ENCODE measurements at regions not wholly inside any gene's neighbourhood (a gene's known extent, or its start where the extent isn't known, plus 50 kb on each side); places are given as distances from the start of the nearest gene placed in this dataset.

GRCh38 chr13:38590230-38590629 lies 96.6 kb upstream of the FREM2 start:
- Histone ChIP-seq H3K4me1 (peaks cover 0 to 7% (median 0%) of the 10 kb centered on the region in 4 donors), H3K27ac (no peak overlapping the region), H3K27me3 (no peaks in the 10 kb centered on the region), H3K4me3 (no peak overlapping the region), H3K36me3 (no peaks in the 10 kb centered on the region), H3K9me3 (no peaks in the 10 kb centered on the region)
- DNase-seq = no peak
- TF ChIP-seq POLR2A (IDR thresholded peaks at IDR 0.05) (no peak), POLR2AphosphoS5 (IDR thresholded peaks at IDR 0.05) (no peak), EP300 (IDR thresholded peaks at IDR 0.05) (no peak)
- TF ChIP-seq, protein P1, sequence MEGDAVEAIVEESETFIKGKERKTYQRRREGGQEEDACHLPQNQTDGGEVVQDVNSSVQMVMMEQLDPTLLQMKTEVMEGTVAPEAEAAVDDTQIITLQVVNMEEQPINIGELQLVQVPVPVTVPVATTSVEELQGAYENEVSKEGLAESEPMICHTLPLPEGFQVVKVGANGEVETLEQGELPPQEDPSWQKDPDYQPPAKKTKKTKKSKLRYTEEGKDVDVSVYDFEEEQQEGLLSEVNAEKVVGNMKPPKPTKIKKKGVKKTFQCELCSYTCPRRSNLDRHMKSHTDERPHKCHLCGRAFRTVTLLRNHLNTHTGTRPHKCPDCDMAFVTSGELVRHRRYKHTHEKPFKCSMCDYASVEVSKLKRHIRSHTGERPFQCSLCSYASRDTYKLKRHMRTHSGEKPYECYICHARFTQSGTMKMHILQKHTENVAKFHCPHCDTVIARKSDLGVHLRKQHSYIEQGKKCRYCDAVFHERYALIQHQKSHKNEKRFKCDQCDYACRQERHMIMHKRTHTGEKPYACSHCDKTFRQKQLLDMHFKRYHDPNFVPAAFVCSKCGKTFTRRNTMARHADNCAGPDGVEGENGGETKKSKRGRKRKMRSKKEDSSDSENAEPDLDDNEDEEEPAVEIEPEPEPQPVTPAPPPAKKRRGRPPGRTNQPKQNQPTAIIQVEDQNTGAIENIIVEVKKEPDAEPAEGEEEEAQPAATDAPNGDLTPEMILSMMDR (IDR thresholded peaks at IDR 0.05) = no peak
- WGBS, 5 donors = 59 to 78% (median 71%) methylated on average over 2 of the region's 2 CpGs
- intact Hi-C loops (cut with DNase I; ENCODE audit: low total_unique reads) = no loop called here

GRCh38 chr13:38590796-38591507 lies 95.9 kb upstream of the FREM2 start:
- peaks cover 0 to 7% (median 0%) of the 10 kb centered on the region in 4 donors for H3K4me1 ChIP-seq
- no peak overlapping the region for H3K27ac ChIP-seq
- TF ChIP-seq EP300 (IDR thresholded peaks at IDR 0.05) (no peak), POLR2AphosphoS5 (IDR thresholded peaks at IDR 0.05) (no peak), POLR2A (IDR thresholded peaks at IDR 0.05) (no peak)
- TF ChIP-seq, protein P1 (IDR thresholded peaks at IDR 0.05) = no peak
- DNase-seq = peak; percentile 9 to 56
- no peaks in the 10 kb centered on the region for H3K9me3 ChIP-seq
- intact Hi-C loops (cut with DNase I; ENCODE audit: low total_unique reads) = no loop called here
- WGBS, 5 donors = 29 to 51% (median 35%) methylated on average over 6 of the region's 6 CpGs
- no peaks in the 10 kb centered on the region for H3K36me3 ChIP-seq
- H3K27me3 ChIP-seq = no peaks in the 10 kb centered on the region
- no peak overlapping the region for H3K4me3 ChIP-seq

- no peak for DNase-seq
- Histone ChIP-seq H3K4me3 (no peak overlapping the region), H3K9me3 (no peaks in the 10 kb centered on the region), H3K4me1 (no peaks in the 10 kb centered on the region), H3K27ac (no peak overlapping the region), H3K27me3 (no peaks in the 10 kb centered on the region), H3K36me3 (no peaks in the 10 kb centered on the region)
- intact Hi-C loops (cut with DNase I; ENCODE audit: low total_unique reads) = no loop called here
- 69 to 75% (median 72%) methylated on average over 6 of the region's 6 CpGs for WGBS, 5 donors
- no peak for TF ChIP-seq POLR2A (IDR thresholded peaks at IDR 0.05)
- no peak for TF ChIP-seq POLR2AphosphoS5 (IDR thresholded peaks at IDR 0.05)
- TF ChIP-seq, protein P1 (IDR thresholded peaks at IDR 0.05) = no peak
- TF ChIP-seq EP300 (IDR thresholded peaks at IDR 0.05) = no peak
Observed at GRCh38 chr13:38602266-38602665, 84.6 kb upstream of the FREM2 start.

GRCh38 chr13:38606699-38607535 lies 80.0 kb upstream of the FREM2 start:
- Histone ChIP-seq H3K4me1 (no peaks in the 10 kb centered on the region), H3K27me3 (no peaks in the 10 kb centered on the region), H3K36me3 (no peaks in the 10 kb centered on the region), H3K4me3 (no peak overlapping the region), H3K9me3 (no peaks in the 10 kb centered on the region), H3K27ac (no peak overlapping the region)
- 85 to 93% (median 89%) methylated on average over 6 of the region's 6 CpGs for WGBS, 5 donors
- TF ChIP-seq POLR2AphosphoS5 (IDR thresholded peaks at IDR 0.05) (no peak), POLR2A (IDR thresholded peaks at IDR 0.05) (no peak), EP300 (IDR thresholded peaks at IDR 0.05) (no peak)
- intact Hi-C loops (cut with DNase I; ENCODE audit: low total_unique reads) = no loop called here
- DNase-seq = no peak
